ENCODE measurements at regions not wholly inside any gene's neighbourhood (a gene's known extent, or its start where the extent isn't known, plus 50 kb on each side); places are given as distances from the start of the nearest gene placed in this dataset.

DNA sequence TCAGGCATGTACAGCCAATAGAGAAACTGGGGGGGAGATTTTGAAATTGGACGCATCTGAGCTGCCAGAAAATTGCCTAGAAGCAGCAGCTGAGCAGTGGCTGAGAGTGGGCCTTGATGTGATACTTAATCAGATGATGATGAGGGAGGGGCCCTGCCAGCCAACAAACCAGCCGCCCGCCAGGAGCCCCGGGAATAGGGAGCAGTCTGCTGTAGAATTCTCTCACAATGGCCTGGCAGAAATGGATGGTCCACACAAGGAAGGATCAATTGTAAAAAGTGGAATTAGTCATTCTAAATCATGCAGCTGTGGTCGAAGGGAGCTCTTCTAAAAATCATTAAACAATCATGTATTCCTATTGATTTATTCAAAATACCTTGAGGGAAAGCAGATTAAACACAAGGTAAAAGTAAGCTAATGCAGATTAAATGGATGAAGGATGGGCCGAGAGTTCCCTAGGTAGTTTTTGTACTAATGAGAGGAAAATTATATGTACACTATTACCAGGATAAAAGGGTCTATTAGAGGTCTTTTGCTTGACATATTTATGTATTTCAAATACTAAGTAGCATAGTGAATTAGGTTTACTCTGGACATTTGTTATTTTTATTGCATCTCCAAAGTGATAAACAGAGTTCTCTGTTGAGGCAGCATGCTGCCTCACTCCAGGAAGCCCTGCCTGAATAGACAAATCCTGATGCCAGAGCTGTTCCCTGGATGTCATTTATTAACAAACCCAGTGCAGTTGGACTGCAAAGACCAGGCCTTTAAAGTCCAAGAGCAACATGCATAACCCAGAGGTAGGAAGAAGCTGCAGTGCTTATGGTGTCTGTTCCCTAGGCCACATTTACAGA is 91.3 kb downstream of the NKX6-1 start:
- Mint-ChIP-seq H3K27me3 (ENCODE audit: low read depth) (no peaks in the 10 kb centered on the region), H3K9me3 (no peaks in the 10 kb centered on the region), H3K27ac (no peak overlapping the region), H3K4me1 (ENCODE audit: low read depth) (no peaks in the 10 kb centered on the region), H3K4me3 (ENCODE audit: low read depth) (no peak overlapping the region), H3K36me3 (ENCODE audit: low read depth) (no peaks in the 10 kb centered on the region)
- DNase-seq (ENCODE audit: low spot score) = no peak
- intact Hi-C loops (cut with micrococcal nuclease) = no loop called here

DNA sequence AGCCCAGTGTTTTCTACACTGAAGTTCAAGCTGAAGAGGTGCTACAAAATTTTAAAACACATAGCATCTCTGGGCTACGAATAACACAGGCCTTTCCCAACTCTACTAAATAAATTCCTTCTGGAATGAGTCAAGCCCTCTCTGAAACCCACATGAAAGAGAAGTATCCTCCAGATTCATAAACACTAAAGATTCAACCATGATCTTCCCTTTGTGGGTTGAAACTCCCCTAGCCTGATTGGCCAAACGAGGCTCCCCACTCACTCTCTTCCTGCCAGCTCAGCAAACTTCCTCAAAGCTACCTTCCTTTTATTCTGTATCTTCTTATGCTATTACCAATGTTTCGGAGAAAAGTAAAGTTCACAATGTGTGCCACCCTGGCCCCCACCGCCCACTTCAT is 95.4 kb downstream of the NKX6-1 start:
- no peaks in the 10 kb centered on the region for H3K9me3 Mint-ChIP-seq
- intact Hi-C loops (cut with micrococcal nuclease) = no loop called here
- no peaks in the 10 kb centered on the region for H3K27me3 Mint-ChIP-seq (ENCODE audit: low read depth)
- no peaks in the 10 kb centered on the region for H3K4me1 Mint-ChIP-seq (ENCODE audit: low read depth)
- H3K27ac Mint-ChIP-seq = no peak overlapping the region
- H3K4me3 Mint-ChIP-seq (ENCODE audit: low read depth) = no peak overlapping the region
- no peaks in the 10 kb centered on the region for H3K36me3 Mint-ChIP-seq (ENCODE audit: low read depth)
- DNase-seq (ENCODE audit: low spot score) = no peak

DNA sequence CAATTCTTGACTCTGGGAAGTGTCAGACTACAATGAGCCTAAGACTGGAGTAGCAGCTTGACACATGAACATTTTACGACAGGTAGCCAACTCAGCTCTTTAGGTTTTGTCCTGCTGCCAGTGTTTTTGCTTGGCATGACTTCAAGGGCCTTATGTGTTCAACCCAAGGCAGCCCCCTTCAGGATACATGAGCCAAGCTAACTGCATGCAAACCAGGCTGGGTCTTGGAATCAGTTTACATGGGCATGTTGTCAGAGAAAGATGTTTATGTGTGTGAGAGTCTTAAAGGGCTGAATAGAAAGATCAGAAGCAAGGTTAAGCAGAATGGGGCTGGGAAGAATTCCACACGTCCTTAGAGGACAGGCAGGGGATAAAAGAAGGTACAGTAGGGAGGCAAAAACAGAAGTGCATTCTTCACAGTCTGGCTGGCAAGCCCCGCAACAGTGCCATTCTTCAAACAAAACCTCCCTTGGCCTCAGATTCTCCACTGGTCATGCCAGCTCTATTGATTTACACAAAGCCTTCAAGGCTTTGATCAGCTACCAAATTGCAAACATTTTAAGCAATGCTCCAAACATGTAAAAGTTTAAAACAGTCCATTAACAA is 97.3 kb downstream of the NKX6-1 start:
- H3K4me3 Mint-ChIP-seq (ENCODE audit: low read depth) = no peak overlapping the region
- DNase-seq (ENCODE audit: low spot score) = no peak
- no peaks in the 10 kb centered on the region for H3K36me3 Mint-ChIP-seq (ENCODE audit: low read depth)
- H3K27me3 Mint-ChIP-seq (ENCODE audit: low read depth) = no peaks in the 10 kb centered on the region
- intact Hi-C loops (cut with micrococcal nuclease) = no loop called here
- no peak overlapping the region for H3K27ac Mint-ChIP-seq
- H3K4me1 Mint-ChIP-seq (ENCODE audit: low read depth) = no peaks in the 10 kb centered on the region
- no peaks in the 10 kb centered on the region for H3K9me3 Mint-ChIP-seq

DNA sequence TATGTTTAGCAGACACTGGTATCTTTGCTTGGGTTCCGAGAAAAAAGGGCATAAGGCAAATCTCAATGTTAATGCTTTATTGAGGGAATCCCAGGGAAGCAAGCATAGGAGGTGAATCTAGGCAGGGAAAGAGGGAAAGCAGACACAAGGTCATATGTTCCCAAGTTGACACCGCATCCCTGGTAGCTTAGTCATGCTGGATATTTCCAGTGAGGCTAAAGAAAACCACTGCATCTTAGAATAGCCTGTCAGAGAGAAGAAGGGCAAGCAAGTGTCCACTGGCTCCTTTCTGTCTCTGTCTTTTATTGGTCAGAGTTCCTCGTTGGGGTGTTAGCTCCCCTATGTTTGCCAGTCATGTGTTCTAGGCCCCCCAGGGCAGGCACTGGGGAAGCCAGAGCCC is 104.7 kb downstream of the NKX6-1 start:
- DNase-seq (ENCODE audit: low spot score) = no peak
- Mint-ChIP-seq H3K9me3 (no peaks in the 10 kb centered on the region), H3K36me3 (ENCODE audit: low read depth) (no peaks in the 10 kb centered on the region), H3K4me3 (ENCODE audit: low read depth) (no peak overlapping the region), H3K4me1 (ENCODE audit: low read depth) (no peaks in the 10 kb centered on the region), H3K27me3 (ENCODE audit: low read depth) (no peaks in the 10 kb centered on the region), H3K27ac (no peak overlapping the region)
- intact Hi-C loops (cut with micrococcal nuclease) = no loop called here

DNA sequence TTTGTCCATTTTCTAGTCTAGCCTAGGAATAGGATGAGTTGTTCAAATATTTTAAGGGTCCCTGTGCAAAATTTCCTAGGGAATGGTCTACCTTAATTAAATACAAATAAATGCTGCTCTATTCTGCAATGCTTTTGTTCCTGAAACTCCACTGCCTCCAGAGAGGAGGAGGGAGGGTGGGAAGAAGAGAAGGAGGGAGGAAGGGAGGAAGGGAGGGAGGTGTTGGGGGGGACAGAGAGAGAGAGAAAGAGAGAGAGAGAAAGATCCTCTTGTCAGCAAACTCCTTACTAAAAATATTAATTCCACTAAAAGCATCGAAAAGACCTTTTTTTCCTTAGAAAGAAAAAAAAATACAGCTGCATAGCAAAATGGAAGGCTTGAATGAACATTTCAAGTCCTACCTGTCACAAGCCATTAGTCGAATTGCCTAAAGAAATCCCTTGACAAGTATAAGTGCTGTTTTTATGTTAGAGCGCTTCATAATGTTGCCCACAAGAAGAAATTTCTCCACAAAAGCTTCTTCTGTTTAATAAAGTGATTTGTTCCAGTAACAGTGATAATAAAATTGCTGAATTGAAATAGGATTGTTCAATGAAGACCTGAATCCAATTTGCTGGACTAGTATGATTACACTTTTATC is 106.0 kb downstream of the NKX6-1 start:
- Mint-ChIP-seq H3K9me3 (no peaks in the 10 kb centered on the region), H3K4me1 (ENCODE audit: low read depth) (no peaks in the 10 kb centered on the region), H3K4me3 (ENCODE audit: low read depth) (no peak overlapping the region), H3K27ac (no peak overlapping the region), H3K36me3 (ENCODE audit: low read depth) (no peaks in the 10 kb centered on the region), H3K27me3 (ENCODE audit: low read depth) (no peaks in the 10 kb centered on the region)
- intact Hi-C loops (cut with micrococcal nuclease) = no loop called here
- no peak for DNase-seq (ENCODE audit: low spot score)

DNA sequence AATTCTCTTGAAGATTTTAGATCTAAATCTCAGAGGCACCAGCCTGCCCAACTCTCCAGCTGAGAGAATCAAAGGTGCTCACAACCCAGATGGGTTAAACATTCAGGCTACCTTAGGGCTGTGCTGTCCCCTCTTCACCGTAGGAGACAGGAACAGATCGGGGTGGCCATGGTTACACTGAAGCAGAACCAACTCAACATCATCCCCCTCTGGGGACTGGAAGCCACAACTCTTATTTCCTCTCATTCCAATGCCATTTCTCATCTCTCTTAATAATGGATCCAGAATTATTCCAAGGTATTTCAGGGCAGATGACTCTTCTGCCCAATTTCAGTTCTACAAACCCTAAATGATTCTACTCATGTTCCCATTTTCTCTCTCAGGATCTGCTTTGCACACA is 109.7 kb downstream of the NKX6-1 start:
- H3K27me3 Mint-ChIP-seq (ENCODE audit: low read depth) = no peaks in the 10 kb centered on the region
- H3K36me3 Mint-ChIP-seq (ENCODE audit: low read depth) = no peaks in the 10 kb centered on the region
- no peaks in the 10 kb centered on the region for H3K4me1 Mint-ChIP-seq (ENCODE audit: low read depth)
- DNase-seq (ENCODE audit: low spot score) = no peak
- H3K9me3 Mint-ChIP-seq = no peaks in the 10 kb centered on the region
- no peak overlapping the region for H3K4me3 Mint-ChIP-seq (ENCODE audit: low read depth)
- H3K27ac Mint-ChIP-seq = no peak overlapping the region
- intact Hi-C loops (cut with micrococcal nuclease) = no loop called here

DNA sequence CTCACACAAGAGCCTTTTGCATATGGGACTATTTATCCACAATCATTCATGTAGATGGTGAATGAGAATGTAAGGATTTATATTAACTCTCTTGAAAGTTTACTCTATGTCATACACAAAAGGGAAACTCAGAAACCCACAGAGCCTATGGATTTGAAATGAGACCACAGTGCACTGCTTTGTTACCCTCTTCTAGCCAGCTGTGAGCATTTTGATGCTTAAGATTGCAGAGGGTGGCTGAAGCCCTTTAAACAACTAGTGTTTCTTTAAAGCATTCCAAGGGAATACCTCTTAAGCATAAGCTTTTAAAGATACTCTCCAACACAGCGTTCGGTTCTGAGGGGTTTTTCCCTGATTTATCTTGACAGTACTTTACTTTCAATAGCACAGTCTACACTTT is 113.9 kb downstream of the NKX6-1 start:
- DNase-seq (ENCODE audit: low spot score) = no peak
- Mint-ChIP-seq H3K4me1 (ENCODE audit: low read depth) (no peaks in the 10 kb centered on the region), H3K4me3 (ENCODE audit: low read depth) (no peak overlapping the region), H3K36me3 (ENCODE audit: low read depth) (no peaks in the 10 kb centered on the region), H3K9me3 (no peaks in the 10 kb centered on the region), H3K27me3 (ENCODE audit: low read depth) (peaks cover 3% of the 10 kb centered on the region), H3K27ac (no peak overlapping the region)
- intact Hi-C loops (cut with micrococcal nuclease) = no loop called here

DNA sequence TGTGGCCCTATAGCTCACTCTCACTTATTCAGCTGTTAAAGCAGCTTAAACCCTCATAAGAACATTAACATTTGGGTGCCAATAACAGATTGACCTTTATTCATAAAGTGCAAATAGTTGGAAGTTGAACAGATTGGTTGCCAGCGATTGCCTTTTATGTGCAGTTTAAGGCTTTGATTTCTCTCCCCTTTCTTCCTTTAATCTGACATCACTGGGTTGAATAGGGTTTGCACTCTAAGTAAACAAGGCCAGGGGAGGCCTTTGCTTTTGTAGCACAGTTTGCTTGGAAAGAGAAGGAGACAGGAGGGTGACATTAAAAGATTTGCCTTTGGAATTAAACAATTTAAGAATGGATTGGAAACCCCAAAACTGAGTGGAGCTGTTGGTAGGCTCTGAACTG is 114.3 kb downstream of the NKX6-1 start:
- intact Hi-C loops (cut with micrococcal nuclease) = no loop called here
- no peak for DNase-seq (ENCODE audit: low spot score)
- no peaks in the 10 kb centered on the region for H3K4me1 Mint-ChIP-seq (ENCODE audit: low read depth)
- H3K9me3 Mint-ChIP-seq = no peaks in the 10 kb centered on the region
- H3K4me3 Mint-ChIP-seq (ENCODE audit: low read depth) = no peak overlapping the region
- H3K27ac Mint-ChIP-seq = no peak overlapping the region
- H3K27me3 Mint-ChIP-seq (ENCODE audit: low read depth) = peaks cover 5% of the 10 kb centered on the region
- H3K36me3 Mint-ChIP-seq (ENCODE audit: low read depth) = no peaks in the 10 kb centered on the region

DNA sequence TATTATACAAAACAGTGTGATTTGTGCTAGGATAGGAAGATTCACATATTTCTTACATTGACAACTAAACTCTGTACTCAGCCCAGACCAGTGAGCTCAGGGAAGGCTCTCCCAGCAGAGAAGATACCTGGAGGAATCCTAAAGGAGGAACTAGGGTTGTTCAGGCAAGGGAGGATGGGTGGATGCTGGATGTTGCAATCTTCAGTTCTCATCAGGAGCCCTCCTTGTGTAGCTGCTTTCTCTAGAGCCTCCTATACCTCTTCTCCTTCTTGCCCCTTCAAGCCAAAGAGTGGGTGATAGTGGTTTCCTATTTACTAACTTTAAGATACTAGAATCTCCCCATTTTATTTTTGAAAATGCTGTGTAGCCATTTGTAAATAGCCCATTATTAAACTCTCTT is 117.3 kb downstream of the NKX6-1 start:
- peaks cover 8% of the 10 kb centered on the region for H3K27me3 Mint-ChIP-seq (ENCODE audit: low read depth)
- no peaks in the 10 kb centered on the region for H3K4me1 Mint-ChIP-seq (ENCODE audit: low read depth)
- no peaks in the 10 kb centered on the region for H3K36me3 Mint-ChIP-seq (ENCODE audit: low read depth)
- no peaks in the 10 kb centered on the region for H3K9me3 Mint-ChIP-seq
- intact Hi-C loops (cut with micrococcal nuclease) = no loop called here
- H3K4me3 Mint-ChIP-seq (ENCODE audit: low read depth) = no peak overlapping the region
- DNase-seq (ENCODE audit: low spot score) = no peak
- no peak overlapping the region for H3K27ac Mint-ChIP-seq

DNA sequence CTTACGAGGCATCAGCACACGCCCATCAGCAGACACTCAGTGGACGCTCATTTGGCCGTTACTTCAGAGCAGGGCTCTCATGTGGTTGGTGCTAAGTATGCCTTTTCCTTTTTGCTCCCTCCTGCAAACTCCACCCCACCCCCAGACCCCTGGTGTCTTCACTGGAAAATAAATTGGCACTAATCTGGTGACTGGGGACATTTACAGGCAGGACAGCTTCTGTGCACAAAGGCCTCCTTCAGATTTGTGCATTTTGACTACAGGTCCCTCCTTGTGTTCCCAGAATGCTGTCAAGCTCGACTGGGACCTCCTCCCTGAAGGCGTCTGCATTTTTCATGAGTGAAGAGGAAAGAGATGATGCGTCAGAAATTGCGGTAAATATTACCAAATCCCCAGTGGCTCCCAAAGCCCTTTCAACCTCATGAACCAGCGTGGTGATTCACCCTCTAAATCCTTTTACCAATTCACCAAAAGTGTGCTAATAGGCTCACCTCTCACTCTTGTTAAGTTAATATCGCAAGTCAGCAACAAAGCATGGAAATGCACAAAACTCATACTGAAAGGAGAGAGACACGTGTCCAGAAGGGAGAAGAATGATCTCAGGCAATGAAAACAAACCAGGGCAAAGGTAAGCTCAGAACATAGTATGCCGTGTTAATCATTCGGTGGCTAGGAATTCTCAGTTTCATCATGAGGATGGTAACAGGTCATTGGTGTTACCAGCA is 119.0 kb downstream of the NKX6-1 start:
- intact Hi-C loops (cut with micrococcal nuclease) = no loop called here
- Mint-ChIP-seq H3K27me3 (ENCODE audit: low read depth) (peaks cover 8% of the 10 kb centered on the region), H3K36me3 (ENCODE audit: low read depth) (no peaks in the 10 kb centered on the region)

DNA sequence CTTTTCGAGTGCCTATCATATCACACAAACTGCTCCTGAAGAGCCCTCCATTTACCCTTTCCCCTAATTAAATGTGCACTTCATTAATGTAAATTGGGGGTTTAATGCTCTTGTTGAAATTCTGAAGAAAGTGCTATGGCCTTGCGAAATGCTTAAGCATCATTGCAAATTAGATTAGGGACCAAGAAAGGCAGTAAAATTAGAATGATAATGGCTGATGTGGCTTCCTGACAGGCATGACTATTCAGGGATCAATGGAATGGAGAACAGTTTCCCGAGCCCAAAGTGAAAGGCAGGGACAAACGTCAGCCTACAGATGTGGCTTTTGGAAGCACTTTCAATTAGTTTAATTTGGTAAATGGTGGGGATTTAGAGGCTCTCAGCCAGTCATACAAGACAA is 120.1 kb downstream of the NKX6-1 start:
- intact Hi-C loops (cut with micrococcal nuclease) = no loop called here
- no peak overlapping the region for H3K4me3 Mint-ChIP-seq (ENCODE audit: low read depth)
- H3K9me3 Mint-ChIP-seq = no peaks in the 10 kb centered on the region
- DNase-seq (ENCODE audit: low spot score) = no peak
- H3K4me1 Mint-ChIP-seq (ENCODE audit: low read depth) = no peaks in the 10 kb centered on the region
- H3K27ac Mint-ChIP-seq = no peak overlapping the region
- no peaks in the 10 kb centered on the region for H3K36me3 Mint-ChIP-seq (ENCODE audit: low read depth)
- peaks cover 8% of the 10 kb centered on the region for H3K27me3 Mint-ChIP-seq (ENCODE audit: low read depth)

More for the DNA sequence above, 119.0 kb downstream of the NKX6-1 start:
- H3K4me1 Mint-ChIP-seq (ENCODE audit: low read depth) = no peaks in the 10 kb centered on the region
- no peak for DNase-seq (ENCODE audit: low spot score)
- no peaks in the 10 kb centered on the region for H3K9me3 Mint-ChIP-seq
- H3K27ac Mint-ChIP-seq = no peak overlapping the region
- H3K4me3 Mint-ChIP-seq (ENCODE audit: low read depth) = no peak overlapping the region

DNA sequence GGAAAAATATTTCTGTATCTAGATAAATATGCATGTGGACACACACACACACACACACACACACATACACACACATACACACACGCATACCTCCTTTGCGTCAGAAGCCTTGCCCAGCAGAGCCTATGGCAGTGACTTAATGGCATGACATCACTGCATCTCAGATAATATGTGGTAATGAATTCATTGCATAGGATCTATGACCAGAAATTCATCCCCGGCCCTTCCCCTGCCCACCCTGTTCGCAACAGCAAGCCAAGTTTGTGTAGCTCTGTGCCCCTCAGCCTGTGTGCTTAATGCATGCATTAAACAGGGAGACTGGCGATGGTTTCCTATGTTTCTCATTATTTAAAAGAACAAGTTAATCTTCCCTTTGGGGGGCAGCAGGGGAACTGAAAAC is 120.7 kb downstream of the NKX6-1 start:
- Mint-ChIP-seq H3K4me3 (ENCODE audit: low read depth) (no peak overlapping the region), H3K4me1 (ENCODE audit: low read depth) (no peaks in the 10 kb centered on the region), H3K36me3 (ENCODE audit: low read depth) (no peaks in the 10 kb centered on the region), H3K9me3 (no peaks in the 10 kb centered on the region), H3K27me3 (ENCODE audit: low read depth) (peaks cover 8% of the 10 kb centered on the region), H3K27ac (no peak overlapping the region)
- intact Hi-C loops (cut with micrococcal nuclease) = no loop called here
- no peak for DNase-seq (ENCODE audit: low spot score)

DNA sequence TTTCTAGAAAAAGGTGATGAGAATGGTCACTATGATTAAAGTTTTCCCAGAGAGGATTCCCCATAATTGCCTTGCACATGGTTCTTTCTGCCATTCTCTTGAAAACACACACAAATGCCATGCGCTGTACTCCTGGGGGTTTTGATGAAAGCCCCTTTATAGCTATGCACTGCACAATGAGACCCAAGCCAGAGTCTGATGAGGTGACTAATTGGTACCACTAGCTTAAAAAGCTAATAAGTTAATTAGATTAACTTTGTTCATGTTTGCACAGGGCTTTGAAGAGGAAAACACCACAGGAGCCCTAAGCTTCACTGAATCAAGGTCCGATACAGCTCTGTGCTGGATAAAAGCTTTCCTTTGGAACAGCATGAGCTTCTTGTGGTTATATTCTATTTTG is 132.2 kb downstream of the NKX6-1 start:
- no peak overlapping the region for H3K4me3 Mint-ChIP-seq (ENCODE audit: low read depth)
- DNase-seq (ENCODE audit: low spot score) = no peak
- H3K27ac Mint-ChIP-seq = no peak overlapping the region
- H3K9me3 Mint-ChIP-seq = no peaks in the 10 kb centered on the region
- H3K27me3 Mint-ChIP-seq (ENCODE audit: low read depth) = no peaks in the 10 kb centered on the region
- no peaks in the 10 kb centered on the region for H3K36me3 Mint-ChIP-seq (ENCODE audit: low read depth)
- no peaks in the 10 kb centered on the region for H3K4me1 Mint-ChIP-seq (ENCODE audit: low read depth)
- intact Hi-C loops (cut with micrococcal nuclease) = no loop called here
